ENCODE measurements at regions not wholly inside any gene's neighbourhood (a gene's known extent, or its start where the extent isn't known, plus 50 kb on each side); places are given as distances from the start of the nearest gene placed in this dataset.
"Not testable (repeated sequence)": the region's sequence is repeated elsewhere in the genome, so short reads cannot be mapped to it uniquely, and the experiment has no call there.

DNA sequence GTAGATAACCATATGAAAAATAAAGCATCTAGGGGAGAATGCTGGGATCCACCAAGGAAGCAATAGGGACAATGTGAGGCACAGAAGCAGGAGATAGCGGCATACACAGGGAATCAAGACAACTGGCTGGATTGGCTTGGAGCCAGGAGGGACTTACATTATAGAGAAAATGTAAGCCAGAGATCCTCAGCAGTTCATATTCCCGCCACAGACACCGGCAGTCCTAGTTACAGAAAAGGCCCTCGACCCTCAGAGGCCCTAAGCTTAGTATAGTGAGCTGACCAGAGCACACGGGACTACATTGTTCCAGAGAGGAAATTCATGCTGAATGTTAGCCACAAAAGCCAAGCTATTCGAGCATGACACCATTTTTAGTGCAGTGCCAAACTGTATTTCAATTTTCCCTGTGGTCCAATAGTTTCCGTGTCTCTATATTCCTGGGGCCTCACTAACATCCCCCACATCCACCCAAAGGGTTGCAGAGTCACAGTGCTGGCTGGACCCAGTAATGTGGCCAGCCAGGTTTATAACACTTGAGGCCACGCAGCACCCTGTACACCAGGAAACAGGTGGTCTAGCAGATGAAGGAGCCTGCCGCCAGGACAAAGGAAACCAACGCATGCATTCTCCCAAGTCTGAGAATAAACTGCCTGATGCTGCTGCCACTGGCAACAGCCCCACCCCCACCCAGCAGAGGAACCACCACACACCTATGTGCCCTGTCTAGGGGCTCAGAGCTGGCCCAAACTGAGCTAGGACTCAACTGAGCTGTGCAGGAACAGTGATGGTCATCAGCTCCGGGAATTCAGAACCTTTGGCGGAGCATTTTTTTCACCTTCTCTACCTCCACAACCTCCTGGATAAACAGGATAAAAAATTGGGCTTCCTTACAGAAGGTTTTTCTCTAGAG, 693.2 kb upstream of the CHD1 start:
- no peak for DNase-seq (ENCODE audit: extremely low read depth in 1 of 2, low read depth in 1 of 2)

DNA sequence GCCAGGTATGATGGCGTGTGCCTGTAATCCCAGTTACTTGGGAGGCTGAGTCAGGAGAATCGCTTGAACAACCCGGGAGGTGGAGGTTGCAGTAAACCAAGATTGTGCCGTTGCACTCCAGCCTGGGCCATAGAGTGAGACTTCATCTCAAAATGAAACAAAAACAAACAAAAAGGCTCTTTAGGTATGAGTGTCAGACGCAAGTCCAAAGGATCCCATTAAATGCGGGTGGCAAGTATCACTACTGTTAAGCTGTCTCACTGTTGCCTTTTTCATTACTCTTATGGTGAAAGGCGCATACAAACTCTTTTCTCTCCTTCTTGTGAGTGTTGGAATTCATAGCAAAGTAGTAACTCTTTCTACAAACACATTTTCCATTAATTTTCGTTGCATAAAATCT, 688.5 kb upstream of the CHD1 start:
- no peak for DNase-seq (ENCODE audit: extremely low read depth in 1 of 2, low read depth in 1 of 2)

GRCh38 chr5:99614888-99615287, 686.1 kb upstream of the CHD1 start:
- no peak for DNase-seq (ENCODE audit: extremely low read depth in 1 of 2, low read depth in 1 of 2)

DNA sequence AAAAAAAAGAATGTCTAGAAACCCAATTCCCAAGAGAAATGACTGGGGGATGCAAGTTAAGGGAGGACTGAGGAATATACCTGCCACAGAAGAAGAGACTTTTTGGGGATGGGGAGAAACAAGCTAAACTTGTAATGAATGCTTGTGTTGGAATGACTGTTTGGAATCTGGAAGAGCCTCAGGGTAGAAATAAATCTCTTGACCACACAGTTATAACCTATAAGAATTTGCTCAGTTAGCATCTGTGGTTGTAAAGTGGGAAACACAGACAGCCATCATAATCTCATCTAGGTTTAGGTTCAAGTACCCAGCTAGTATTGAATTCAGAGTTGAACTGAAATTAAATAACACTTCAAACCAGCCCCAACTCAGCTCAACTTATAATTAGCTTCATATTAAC, 678.3 kb upstream of the CHD1 start:
- DNase-seq (ENCODE audit: extremely low read depth in 1 of 2, low read depth in 1 of 2), result no peak

DNA sequence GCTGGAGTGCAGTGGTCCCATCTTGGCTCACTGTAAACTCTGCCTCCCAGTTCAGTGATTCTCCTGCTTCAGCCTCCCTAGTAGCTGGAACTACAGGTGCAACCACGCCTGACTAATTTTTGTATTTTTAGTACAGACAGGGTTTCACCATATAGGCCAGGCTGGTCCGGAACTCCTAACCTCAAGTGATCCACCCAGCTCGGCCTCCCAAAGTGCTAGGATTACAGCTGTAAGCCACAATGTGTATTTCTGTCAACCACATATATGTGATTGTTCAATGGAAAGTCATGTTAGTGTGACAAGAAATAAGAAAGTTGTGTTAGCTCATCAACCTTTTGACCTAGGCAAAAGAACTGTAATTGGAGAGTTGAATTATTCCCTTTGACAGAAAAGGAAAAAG, 677.1 kb upstream of the CHD1 start:
- no peak for DNase-seq (ENCODE audit: extremely low read depth in 1 of 2, low read depth in 1 of 2)

DNA sequence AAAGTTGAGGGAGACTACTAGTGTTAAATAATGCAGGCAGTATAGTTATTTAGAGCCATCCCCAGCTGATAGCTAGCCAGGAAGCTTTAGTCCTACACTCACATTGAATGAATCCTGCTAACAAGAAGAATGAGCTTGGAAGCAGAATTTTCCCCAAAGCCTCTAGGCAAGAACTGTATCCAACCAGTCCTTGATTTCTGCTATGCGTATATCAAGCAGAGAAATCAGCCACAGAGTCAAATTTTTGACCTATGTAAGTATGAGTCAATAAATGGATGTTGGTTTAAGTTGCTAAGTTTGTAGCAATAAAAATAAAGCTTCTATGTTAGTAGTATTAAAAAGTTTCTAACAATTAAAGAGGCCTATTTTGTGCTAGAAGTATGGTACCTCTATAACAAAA, 672.1 kb upstream of the CHD1 start:
- DNase-seq (ENCODE audit: extremely low read depth in 1 of 2, low read depth in 1 of 2), result no peak

- DNase-seq (ENCODE audit: extremely low read depth in 1 of 2, low read depth in 1 of 2), result no peak
These were observed 662.0 kb upstream of the CHD1 start for GRCh38 chr5:99590806-99591205.

DNA sequence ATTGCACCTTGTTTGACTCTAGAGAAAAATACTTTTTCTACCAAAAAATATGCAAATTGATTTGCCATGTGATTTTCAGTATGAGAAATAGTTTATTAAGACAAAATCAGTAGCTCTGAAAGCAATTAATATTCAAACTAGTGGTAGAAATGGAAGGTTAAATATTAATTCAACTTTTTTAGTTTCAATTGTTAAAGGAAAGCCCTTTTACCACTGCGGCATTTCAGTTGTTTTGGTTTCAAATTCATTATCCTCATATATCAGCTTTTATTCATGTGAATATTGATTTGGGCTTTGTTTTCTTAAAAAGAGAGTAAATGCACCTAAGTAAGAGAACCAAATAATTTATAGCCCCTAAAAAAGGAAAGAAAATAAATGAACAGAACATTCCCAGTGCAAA, 660.6 kb upstream of the CHD1 start:
- no peak for DNase-seq (ENCODE audit: extremely low read depth in 1 of 2, low read depth in 1 of 2)

DNA sequence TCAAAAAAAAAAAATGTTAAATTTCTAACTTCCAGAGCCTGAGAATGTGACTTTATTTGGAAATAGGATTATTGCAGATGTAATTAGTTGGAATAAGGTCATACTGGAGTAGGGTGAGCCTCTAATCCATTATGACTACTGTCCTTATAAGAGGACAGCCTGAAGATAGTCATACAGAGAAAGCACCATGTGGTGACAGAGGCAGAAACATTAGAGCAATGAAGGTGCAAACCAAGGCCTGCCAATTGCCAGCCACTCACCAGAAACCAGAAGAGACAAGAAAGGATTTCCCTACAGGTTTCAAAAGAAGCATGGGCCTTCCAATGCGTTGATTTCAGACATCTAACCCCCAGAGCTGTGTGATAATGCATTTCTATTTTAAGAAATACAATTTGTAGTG, 659.2 kb upstream of the CHD1 start:
- no peak for DNase-seq (ENCODE audit: extremely low read depth in 1 of 2, low read depth in 1 of 2)

DNA sequence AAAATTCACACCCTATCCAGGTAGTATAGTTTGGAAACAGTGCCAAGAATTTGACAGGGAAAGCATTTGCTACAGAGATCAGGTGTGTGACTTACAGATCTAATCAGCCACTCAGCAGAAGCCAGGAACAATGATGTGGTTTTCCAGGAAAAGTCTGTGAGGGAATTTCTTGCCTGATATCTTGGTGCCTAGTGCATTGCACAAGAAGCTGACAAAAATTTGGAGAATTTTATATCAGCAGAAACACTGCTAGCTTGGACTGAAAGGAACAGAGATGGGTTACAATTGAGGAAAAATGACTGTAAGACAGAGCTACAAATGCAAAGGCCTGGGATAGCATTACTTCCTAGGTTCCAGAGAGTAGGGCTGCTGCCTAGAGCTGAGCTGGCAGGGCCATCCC, 658.1 kb upstream of the CHD1 start:
- DNase-seq (ENCODE audit: extremely low read depth in 1 of 2, low read depth in 1 of 2), result no peak

DNA sequence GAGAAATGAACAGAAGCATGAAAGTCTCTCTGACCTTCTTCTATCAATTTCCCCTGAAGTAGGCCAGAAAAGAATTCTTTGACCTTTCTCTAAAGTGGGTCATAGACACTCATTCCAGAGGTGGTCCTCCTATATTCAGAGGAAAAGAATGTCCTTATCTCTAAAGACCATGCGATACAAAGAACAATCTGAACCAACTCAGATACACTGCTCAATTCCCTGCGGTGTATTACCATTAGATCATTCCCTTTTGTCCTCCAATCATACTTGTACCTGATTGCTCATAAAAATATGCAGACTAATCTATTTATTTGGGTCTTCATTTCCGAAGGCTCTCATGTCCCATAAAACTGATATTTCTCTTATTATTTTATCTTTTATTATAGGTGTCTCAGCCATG, 652.4 kb upstream of the CHD1 start:
- DNase-seq (ENCODE audit: extremely low read depth in 1 of 2, low read depth in 1 of 2), result not testable (repeated sequence)

DNA sequence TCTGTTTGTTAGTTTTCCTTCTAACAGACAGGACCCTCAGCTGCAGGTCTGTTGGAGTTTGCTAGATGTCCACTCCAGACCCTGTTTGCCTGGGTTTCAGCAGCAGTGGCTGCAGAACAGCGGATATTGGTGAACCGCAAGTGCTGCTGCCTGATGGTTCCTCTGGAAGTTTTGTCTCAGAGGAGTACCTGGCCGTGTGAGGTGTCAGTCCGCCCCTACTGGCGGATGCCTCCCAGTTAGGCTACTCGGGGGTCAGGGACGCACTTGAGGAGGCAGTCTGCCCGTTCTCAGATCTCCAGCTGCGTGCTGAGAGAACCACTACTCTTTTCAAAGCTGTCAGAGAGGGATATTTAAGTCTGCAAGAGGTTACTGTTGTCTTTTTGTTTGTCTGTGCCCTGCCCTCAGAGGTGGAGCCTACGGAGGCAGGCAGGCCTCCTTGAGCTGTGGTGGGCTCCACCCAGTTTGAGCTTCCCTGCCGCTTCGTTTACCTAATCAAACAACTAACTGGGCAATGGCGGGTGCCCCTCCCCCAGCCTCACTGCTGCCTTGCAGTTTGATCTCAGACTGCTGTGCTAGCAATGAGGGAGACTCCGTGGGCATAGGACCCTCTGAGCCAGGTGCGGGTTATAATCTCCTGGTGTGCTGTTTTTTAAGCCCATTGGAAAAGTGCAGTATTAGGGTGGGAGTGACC, 634.3 kb upstream of the CHD1 start:
- DNase-seq (ENCODE audit: extremely low read depth in 1 of 2, low read depth in 1 of 2), result not testable (repeated sequence)

GRCh38 chr5:99553211-99553810, 624.5 kb upstream of the CHD1 start:
- DNase-seq (ENCODE audit: extremely low read depth in 1 of 2, low read depth in 1 of 2), result no peak

DNA sequence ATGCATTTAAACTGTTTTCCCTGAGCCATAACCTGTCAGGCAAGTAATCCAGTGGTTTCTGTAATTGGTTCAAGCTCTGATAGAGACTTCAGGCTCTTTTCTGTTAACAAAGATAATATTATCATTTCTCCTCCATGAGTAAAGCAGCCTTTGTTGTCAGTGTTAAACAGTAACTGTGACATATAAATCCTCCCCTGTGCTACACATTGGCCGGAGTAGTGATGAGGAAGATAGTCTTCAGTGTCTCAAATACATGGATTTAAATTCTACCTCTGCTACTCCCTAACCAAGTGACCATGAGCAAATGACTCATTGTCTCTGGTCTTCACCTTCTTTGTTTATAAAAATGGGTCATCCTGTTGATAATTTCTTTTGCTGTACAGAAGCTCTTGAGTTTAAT, 615.5 kb upstream of the CHD1 start:
- DNase-seq (ENCODE audit: extremely low read depth in 1 of 2, low read depth in 1 of 2), result no peak

DNA sequence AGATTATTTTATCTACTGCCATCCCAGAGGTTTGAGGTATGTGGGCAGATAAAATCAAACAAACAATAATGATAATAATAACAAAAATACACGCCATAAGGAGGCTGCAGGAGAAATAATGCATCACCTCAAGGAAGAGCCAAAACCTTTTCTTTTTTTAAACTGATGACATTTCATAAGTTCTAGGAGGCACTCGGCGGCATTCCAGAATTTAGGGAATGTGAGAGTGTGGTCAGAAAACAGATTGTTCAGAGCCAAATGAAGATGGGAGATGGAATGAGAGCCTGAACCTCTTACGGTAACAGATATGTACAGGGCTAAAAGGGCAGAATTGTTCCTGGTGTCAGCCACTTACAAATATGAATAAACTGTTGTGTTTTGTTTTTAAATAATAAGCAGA, 615.0 kb upstream of the CHD1 start:
- DNase-seq (ENCODE audit: extremely low read depth in 1 of 2, low read depth in 1 of 2), result no peak

GRCh38 chr5:99534241-99534640, 605.4 kb upstream of the CHD1 start:
- not testable (repeated sequence) for DNase-seq (ENCODE audit: extremely low read depth in 1 of 2, low read depth in 1 of 2)

GRCh38 chr5:99521666-99522065, 592.9 kb upstream of the CHD1 start:
- not testable (repeated sequence) for DNase-seq (ENCODE audit: extremely low read depth in 1 of 2, low read depth in 1 of 2)

GRCh38 chr5:99515864-99516490, 587.2 kb upstream of the CHD1 start:
- not testable (repeated sequence) for DNase-seq (ENCODE audit: extremely low read depth in 1 of 2, low read depth in 1 of 2)

- DNase-seq (ENCODE audit: extremely low read depth in 1 of 2, low read depth in 1 of 2), result not testable (repeated sequence)
These were observed 581.5 kb upstream of the CHD1 start for GRCh38 chr5:99510237-99510866.

DNA sequence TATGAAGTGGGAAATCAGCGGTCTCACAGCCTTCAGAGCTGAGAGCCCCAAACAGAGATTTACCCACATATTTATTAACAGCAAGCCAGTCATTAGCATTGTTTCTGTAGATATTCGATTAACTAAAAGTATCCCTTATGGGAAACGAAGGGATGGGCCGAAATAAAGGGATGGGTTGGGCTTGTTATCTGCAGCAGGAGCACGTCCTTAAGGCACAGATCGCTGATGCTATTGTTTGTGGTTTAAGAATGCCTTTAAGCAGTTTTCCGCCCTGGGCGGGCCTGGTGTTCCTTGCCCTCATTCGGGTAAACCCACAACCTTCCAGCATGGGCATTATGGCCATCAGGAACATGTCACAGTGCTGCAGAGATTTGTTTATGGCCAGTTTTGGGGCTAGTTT, 580.3 kb upstream of the CHD1 start:
- not testable (repeated sequence) for DNase-seq (ENCODE audit: extremely low read depth in 1 of 2, low read depth in 1 of 2)

DNA sequence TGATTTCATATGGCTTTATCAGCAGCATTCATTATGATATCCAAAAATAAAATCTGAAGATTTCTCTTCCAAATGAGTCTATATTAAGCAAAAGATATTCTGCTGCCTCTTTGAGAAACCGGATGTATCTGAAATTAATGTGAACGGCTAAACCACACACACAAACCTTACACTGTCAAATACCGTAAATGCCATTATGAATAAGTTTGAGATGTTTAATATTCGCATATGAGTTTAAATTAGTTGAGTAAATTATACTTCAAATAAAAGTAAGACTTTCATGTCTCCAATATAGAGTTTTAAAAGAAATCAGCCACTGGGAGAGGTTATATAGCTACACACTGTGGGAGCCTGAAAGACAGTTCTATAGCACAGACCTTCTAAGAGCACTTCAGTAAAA, 566.6 kb upstream of the CHD1 start:
- DNase-seq (ENCODE audit: extremely low read depth in 1 of 2, low read depth in 1 of 2), result not testable (repeated sequence)
